BJ (cell line): ENCODE measurements at regions not wholly inside any gene's neighbourhood (a gene's known extent, or its start where the extent isn't known, plus 50 kb on each side); places are given as distances from the start of the nearest gene placed in this dataset.

Experiments used
- CTCF ChIA-PET: fragments of 350-600 bp; formaldehyde crosslinking; extraction: SDS; loops from one replicate; lab custom pipeline; 2021; ENCODE audit warnings: antibody characterized with exemption, inconsistent platforms; lab: Yijun Ruan, JAX
- POLR2A ChIA-PET: fragments of 300-600 bp; sonication (Branson Sonifier 250); formaldehyde crosslinking; extraction: SDS; loops from one replicate; lab custom pipeline; 2021; ENCODE audit warnings: antibody characterized with exemption; lab: Charles Lee
- DNase-seq: peaks from one replicate; pipeline ENCODE4 v3.0.0-alpha.2; 2011; ENCODE audit warnings: low read depth
- H3K27me3 ChIP-seq: 2 replicates; pipeline ENCODE4 v1.6.0; 2011; ENCODE audit warnings: low read length; ENCODE audit not compliant: control insufficient read depth, insufficient read depth
- H3K36me3 ChIP-seq: 2 replicates; pipeline ENCODE4 v1.5.1; 2011; ENCODE audit warnings: low read length; ENCODE audit not compliant: control insufficient read depth, insufficient read depth
- H3K4me3 ChIP-seq: 2 replicates; pipeline ENCODE4 v1.5.1; 2011; ENCODE audit warnings: low read depth, mild to moderate bottlenecking, control low read depth, low read length
- TF ChIP-seq, protein P1 (sequence below): IDR thresholded peaks from 2 replicates; pipeline ENCODE4 v1.5.1; 2011; ENCODE audit warnings: low read depth, mild to moderate bottlenecking, control low read depth, inconsistent platforms, low read length, moderate library complexity; ENCODE audit not compliant: insufficient read depth

DNA sequence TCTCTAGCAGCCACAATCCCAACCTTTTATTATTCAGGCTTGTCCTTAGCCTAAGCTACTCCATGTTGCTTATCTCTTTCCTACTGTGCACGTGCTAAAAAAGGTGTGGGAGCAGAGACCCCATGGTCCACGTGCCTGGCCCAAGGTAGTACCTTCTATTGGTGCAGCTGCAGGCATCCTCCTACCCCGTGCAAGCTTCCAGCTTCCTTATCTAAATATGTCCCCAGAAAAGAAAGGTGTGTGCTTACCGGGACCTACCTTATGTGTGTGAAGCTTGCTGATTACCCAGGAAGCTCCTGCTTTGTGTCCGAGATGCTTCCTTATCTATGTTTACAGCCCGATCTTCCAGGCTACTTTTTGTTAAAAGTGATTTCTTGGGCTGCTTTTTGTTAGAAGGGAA, 2382.4 kb downstream of the PCDH9 start:
- Histone ChIP-seq H3K36me3 (no peaks in the 10 kb centered on the region), H3K27me3 (no peaks in the 10 kb centered on the region), H3K4me3 (no peak overlapping the region)
- no peak for DNase-seq
- TF ChIP-seq, protein P1, sequence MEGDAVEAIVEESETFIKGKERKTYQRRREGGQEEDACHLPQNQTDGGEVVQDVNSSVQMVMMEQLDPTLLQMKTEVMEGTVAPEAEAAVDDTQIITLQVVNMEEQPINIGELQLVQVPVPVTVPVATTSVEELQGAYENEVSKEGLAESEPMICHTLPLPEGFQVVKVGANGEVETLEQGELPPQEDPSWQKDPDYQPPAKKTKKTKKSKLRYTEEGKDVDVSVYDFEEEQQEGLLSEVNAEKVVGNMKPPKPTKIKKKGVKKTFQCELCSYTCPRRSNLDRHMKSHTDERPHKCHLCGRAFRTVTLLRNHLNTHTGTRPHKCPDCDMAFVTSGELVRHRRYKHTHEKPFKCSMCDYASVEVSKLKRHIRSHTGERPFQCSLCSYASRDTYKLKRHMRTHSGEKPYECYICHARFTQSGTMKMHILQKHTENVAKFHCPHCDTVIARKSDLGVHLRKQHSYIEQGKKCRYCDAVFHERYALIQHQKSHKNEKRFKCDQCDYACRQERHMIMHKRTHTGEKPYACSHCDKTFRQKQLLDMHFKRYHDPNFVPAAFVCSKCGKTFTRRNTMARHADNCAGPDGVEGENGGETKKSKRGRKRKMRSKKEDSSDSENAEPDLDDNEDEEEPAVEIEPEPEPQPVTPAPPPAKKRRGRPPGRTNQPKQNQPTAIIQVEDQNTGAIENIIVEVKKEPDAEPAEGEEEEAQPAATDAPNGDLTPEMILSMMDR: no peak
- ChIA-PET POLR2A (no interaction called here), CTCF (no interaction called here)

DNA sequence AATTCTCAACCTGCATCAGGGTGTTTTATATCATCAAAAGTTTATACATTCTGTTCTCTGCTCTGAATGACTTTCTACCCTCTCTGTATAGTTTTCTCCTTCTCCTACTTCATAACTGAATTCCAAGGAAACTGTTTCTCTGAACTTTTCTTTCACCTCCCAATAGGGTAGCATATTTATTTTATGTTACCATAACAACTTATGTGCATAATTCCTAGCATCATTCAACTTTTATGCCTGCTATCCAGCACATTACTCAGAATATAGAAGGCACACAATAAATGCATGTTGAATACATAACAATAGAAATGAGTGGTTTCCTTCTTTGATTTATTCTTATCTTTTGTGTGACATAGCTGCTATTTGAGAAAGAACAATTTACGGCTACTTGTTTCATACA, 2385.0 kb downstream of the PCDH9 start:
- TF ChIP-seq, protein P1: no peak
- no peaks in the 10 kb centered on the region for H3K36me3 ChIP-seq
- POLR2A ChIA-PET: no interaction called here
- no peaks in the 10 kb centered on the region for H3K27me3 ChIP-seq
- H3K4me3 ChIP-seq: no peak overlapping the region
- no peak for DNase-seq
- CTCF ChIA-PET: no interaction called here

DNA sequence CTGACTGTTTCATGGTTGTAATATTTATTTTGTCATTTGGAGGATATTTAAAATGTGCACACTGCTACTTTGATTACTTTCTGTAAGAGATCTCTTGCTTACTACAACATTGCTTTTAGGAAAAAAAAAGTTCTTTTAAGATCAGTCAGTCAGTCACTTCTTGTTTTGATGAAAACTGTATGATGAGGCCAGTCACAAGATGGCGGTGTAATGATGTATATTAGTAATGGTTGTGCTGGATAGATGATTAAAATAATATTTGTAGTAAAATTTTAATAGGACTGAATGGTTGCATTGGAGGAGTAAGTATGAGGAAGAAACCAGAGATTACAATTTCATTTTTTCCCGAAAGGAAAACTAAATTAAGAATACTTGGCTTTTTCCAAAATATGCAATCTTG, 2411.1 kb downstream of the PCDH9 start:
- no peaks in the 10 kb centered on the region for H3K36me3 ChIP-seq
- DNase-seq: no peak
- no peaks in the 10 kb centered on the region for H3K27me3 ChIP-seq
- POLR2A ChIA-PET: no interaction called here
- H3K4me3 ChIP-seq: no peak overlapping the region
- TF ChIP-seq, protein P1: no peak
- CTCF ChIA-PET: no interaction called here

DNA sequence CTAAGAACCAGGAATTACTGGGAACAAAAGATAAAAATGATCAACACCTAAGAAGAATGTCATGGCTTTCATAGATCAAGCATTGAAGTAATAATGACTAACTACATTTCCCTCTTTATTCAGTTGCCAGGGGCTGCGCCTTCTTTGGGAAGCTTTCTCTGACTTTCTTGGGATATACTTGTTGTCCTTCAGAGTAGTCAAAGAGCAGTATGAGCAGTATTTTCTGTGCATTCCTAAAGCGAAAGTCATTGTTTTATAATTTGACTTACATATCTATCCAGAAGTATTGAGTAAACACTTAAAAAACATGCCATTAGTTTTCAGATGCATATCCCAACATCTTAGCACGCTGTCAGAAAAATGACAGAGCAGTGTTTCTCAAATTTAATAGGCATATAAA, 2412.4 kb downstream of the PCDH9 start:
- Histone ChIP-seq H3K4me3 (no peak overlapping the region), H3K27me3 (no peaks in the 10 kb centered on the region), H3K36me3 (no peaks in the 10 kb centered on the region)
- ChIA-PET CTCF (no interaction called here), POLR2A (no interaction called here)
- no peak for DNase-seq
- TF ChIP-seq, protein P1: no peak

DNA sequence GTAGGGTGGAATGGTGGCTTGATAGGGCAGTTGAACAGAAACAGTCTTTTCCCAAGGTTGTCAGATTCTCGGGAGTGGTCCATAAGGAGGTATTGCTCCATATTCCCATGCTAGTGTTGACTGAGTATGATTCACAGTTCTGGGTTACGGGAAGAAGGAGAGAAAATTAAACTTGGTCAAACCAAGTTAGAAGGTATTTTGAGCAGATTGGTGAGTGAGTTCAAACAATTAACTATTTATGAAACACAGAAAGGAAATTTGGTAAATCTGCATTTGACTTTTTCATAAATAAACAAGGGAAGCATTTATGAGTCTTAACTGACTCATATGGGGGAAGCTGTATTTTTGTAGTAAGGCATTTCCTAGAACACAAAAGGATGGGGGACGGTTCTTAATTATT, 2419.4 kb downstream of the PCDH9 start:
- TF ChIP-seq, protein P1: no peak
- Histone ChIP-seq H3K4me3 (no peak overlapping the region), H3K36me3 (no peaks in the 10 kb centered on the region), H3K27me3 (no peaks in the 10 kb centered on the region)
- CTCF ChIA-PET: no interaction called here
- DNase-seq: no peak
- POLR2A ChIA-PET: no interaction called here
